K562 (cell line): ENCODE measurements at regions not wholly inside any gene's neighbourhood (a gene's known extent, or its start where the extent isn't known, plus 50 kb on each side); places are given as distances from the start of the nearest gene placed in this dataset.

Source experiments
- ATF7 ChIP-seq: fragments of 450-650 bp; IDR thresholded peaks from 2 replicates; pipeline ENCODE4 v1.7.1; 2014; ENCODE audit warnings: mild to moderate bottlenecking, moderate library complexity
- CBX2 ChIP-seq: fragments of 200-600 bp; sonication (generic); IDR thresholded peaks from one replicate; pipeline ENCODE4 v1.6.1; 2012; ENCODE audit warnings: mild to moderate bottlenecking, low read length, inconsistent platforms; ENCODE audit not compliant: insufficient read depth, poor library complexity, severe bottlenecking
- CXXC5 ChIP-seq: fragments of 250-450 bp; sonication (Bioruptor Pico); IDR thresholded peaks from 2 replicates; pipeline ENCODE4 v1.8.0; 2022; ENCODE audit warnings: inconsistent platforms, mild to moderate bottlenecking, moderate library complexity
- ELF4 ChIP-seq: fragments of 450-650 bp; formaldehyde crosslinking; IDR thresholded peaks from 2 replicates; pipeline ENCODE4 v1.4.0; 2022; ENCODE audit warnings: missing genetic modification characterization
- EWSR1 ChIP-seq: fragments of 450-650 bp; IDR thresholded peaks from 2 replicates; pipeline ENCODE4 v1.6.1; 2018; ENCODE audit warnings: borderline replicate concordance, mild to moderate bottlenecking, low read depth, moderate library complexity; ENCODE audit not compliant: partially characterized antibody
- GABPB1 ChIP-seq: sonication (generic); formaldehyde crosslinking; IDR thresholded peaks from 2 replicates; pipeline ENCODE4 v1.8.0; 2022; ENCODE audit warnings: mild to moderate bottlenecking, missing genetic modification reagents
- HOXB6 ChIP-seq: fragments of 250-450 bp; sonication (Bioruptor Pico); IDR thresholded peaks from 2 replicates; pipeline ENCODE4 v1.5.1; 2022; ENCODE audit warnings: mild to moderate bottlenecking, borderline replicate concordance
- JUNB ChIP-seq: fragments of 450-650 bp; formaldehyde crosslinking; conservative IDR thresholded peaks from 2 replicates; pipeline ENCODE4 v1.4.0; 2020; ENCODE audit warnings: mild to moderate bottlenecking
- KAT2B ChIP-seq: IDR thresholded peaks from one replicate; pipeline ENCODE4 v1.6.1; 2012; ENCODE audit warnings: low read depth, mild to moderate bottlenecking, control low read depth, inconsistent platforms, low read length, moderate library complexity
- MCM2 ChIP-seq: fragments of 450-650 bp; IDR thresholded peaks from 2 replicates; pipeline ENCODE4 v1.6.1; 2017; ENCODE audit warnings: low read depth, mild to moderate bottlenecking
- MYNN ChIP-seq, 2 experiments: sonication (generic); formaldehyde crosslinking in 1 of 2; IDR thresholded peaks; 2 replicates each; pipeline versions ENCODE4 v1.5.0 to v1.6.1; 2016 to 2020; ENCODE audit warnings: antibody characterized with exemption in 1 of 2, missing genetic modification reagents in 1 of 2
- NR4A1 ChIP-seq, 2 experiments: fragments of 250-450 bp in 1 of 2; fragments of 450-650 bp in 1 of 2; sonication (Bioruptor Pico) in 1 of 2; IDR thresholded peaks; 2 replicates each; pipeline versions ENCODE4 v1.4.0 to v1.6.1; 2016 to 2020; ENCODE audit warnings: mild to moderate bottlenecking in 2 of 2, missing compliant biosample characterization in 1 of 2, missing genetic modification characterization in 1 of 2, moderate library complexity in 1 of 2
- TRIM24 ChIP-seq, 2 experiments: fragments of 450-650 bp; IDR thresholded peaks; 2 replicates each; pipeline ENCODE4 v1.6.1; 2016
- ZBTB11 ChIP-seq, 3 experiments: fragments of 200-800 bp in 1 of 3; fragments of 250-450 bp in 1 of 3; fragments of 450-650 bp in 1 of 3; sonication (Bioruptor Pico) in 1 of 3; sonication (Bioruptor generic) in 1 of 3; formaldehyde crosslinking in 1 of 3; IDR thresholded peaks; 2 replicates each; pipeline versions ENCODE4 v1.6.1 to v1.8.0; 2016 to 2022; ENCODE audit warnings: mild to moderate bottlenecking in 2 of 3, missing genetic modification characterization in 2 of 3, missing compliant biosample characterization in 1 of 3, moderate library complexity in 1 of 3
- ZNF431 ChIP-seq: sonication (generic); formaldehyde crosslinking; IDR thresholded peaks from 2 replicates; pipeline ENCODE4 v1.8.0; 2022; ENCODE audit warnings: mild to moderate bottlenecking, missing genetic modification reagents
- TF ChIP-seq, protein P1 (sequence below): fragments of 450-650 bp; formaldehyde crosslinking; IDR thresholded peaks from 2 replicates; pipeline ENCODE4 v1.4.0; 2020; ENCODE audit warnings: mild to moderate bottlenecking, moderate library complexity
- TF ChIP-seq, protein P2 (sequence below): fragments of 450-650 bp; IDR thresholded peaks from 2 replicates; pipeline ENCODE4 v1.6.1; 2016; ENCODE audit warnings: missing biosample characterization, missing genetic modification characterization
- TF ChIP-seq, protein P3 (sequence below), 2 experiments: fragments of 450-650 bp in 1 of 2; IDR thresholded peaks; 2 replicates each; pipeline ENCODE4 v1.6.1; 2011 to 2017; ENCODE audit warnings: low read depth in 2 of 2, antibody characterized with exemption in 1 of 2, borderline replicate concordance in 1 of 2, low read length in 1 of 2, mild to moderate bottlenecking in 1 of 2, mixed read lengths in 1 of 2; ENCODE audit not compliant: control insufficient read depth in 1 of 2

GRCh38 chr7:106346678-106347217, 62.0 kb upstream of the NAMPT start (continued):
- no peak for TF ChIP-seq ZBTB11 (CRISPR knock-in tag; IDR thresholded peaks at IDR 0.05)
- TF ChIP-seq KAT2B: no peak
- no peak for TF ChIP-seq ELF4
- TF ChIP-seq, protein P1, sequence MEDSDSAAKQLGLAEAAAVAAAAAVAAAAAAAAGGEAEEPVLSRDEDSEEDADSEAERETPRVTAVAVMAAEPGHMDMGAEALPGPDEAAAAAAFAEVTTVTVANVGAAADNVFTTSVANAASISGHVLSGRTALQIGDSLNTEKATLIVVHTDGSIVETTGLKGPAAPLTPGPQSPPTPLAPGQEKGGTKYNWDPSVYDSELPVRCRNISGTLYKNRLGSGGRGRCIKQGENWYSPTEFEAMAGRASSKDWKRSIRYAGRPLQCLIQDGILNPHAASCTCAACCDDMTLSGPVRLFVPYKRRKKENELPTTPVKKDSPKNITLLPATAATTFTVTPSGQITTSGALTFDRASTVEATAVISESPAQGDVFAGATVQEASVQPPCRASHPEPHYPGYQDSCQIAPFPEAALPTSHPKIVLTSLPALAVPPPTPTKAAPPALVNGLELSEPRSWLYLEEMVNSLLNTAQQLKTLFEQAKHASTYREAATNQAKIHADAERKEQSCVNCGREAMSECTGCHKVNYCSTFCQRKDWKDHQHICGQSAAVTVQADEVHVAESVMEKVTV (CRISPR knock-in tag): no peak
- peak; percentile 88 for TF ChIP-seq ATF7
- peak; percentile 98 to 99 for TF ChIP-seq TRIM24 (IDR thresholded peaks at IDR 0.05)
- TF ChIP-seq MYNN (IDR thresholded peaks at IDR 0.05): no peak
- TF ChIP-seq MYNN (CRISPR knock-in tag; IDR thresholded peaks at IDR 0.05): no peak
- peak; percentile 87 for TF ChIP-seq GABPB1 (CRISPR knock-in tag)
- TF ChIP-seq EWSR1: no peak
- TF ChIP-seq, protein P2, sequence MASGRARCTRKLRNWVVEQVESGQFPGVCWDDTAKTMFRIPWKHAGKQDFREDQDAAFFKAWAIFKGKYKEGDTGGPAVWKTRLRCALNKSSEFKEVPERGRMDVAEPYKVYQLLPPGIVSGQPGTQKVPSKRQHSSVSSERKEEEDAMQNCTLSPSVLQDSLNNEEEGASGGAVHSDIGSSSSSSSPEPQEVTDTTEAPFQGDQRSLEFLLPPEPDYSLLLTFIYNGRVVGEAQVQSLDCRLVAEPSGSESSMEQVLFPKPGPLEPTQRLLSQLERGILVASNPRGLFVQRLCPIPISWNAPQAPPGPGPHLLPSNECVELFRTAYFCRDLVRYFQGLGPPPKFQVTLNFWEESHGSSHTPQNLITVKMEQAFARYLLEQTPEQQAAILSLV (tag): 0 out of 2 replicates have a peak, but pooled peaks have one; percentile 53
- no peak for TF ChIP-seq NR4A1 (CRISPR knock-in tag; IDR thresholded peaks at IDR 0.05)
- no peak for TF ChIP-seq NR4A1 (tag; IDR thresholded peaks at IDR 0.05)
- peak; percentile 73 for TF ChIP-seq JUNB (CRISPR knock-in tag)
- 0 out of 2 replicates have a peak, but pooled peaks have one; percentile 3 for TF ChIP-seq CXXC5 (CRISPR knock-in tag)
- TF ChIP-seq MCM2: no peak
- TF ChIP-seq HOXB6 (CRISPR knock-in tag): no peak
- TF ChIP-seq, protein P3, sequence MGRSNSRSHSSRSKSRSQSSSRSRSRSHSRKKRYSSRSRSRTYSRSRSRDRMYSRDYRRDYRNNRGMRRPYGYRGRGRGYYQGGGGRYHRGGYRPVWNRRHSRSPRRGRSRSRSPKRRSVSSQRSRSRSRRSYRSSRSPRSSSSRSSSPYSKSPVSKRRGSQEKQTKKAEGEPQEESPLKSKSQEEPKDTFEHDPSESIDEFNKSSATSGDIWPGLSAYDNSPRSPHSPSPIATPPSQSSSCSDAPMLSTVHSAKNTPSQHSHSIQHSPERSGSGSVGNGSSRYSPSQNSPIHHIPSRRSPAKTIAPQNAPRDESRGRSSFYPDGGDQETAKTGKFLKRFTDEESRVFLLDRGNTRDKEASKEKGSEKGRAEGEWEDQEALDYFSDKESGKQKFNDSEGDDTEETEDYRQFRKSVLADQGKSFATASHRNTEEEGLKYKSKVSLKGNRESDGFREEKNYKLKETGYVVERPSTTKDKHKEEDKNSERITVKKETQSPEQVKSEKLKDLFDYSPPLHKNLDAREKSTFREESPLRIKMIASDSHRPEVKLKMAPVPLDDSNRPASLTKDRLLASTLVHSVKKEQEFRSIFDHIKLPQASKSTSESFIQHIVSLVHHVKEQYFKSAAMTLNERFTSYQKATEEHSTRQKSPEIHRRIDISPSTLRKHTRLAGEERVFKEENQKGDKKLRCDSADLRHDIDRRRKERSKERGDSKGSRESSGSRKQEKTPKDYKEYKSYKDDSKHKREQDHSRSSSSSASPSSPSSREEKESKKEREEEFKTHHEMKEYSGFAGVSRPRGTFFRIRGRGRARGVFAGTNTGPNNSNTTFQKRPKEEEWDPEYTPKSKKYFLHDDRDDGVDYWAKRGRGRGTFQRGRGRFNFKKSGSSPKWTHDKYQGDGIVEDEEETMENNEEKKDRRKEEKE (IDR thresholded peaks at IDR 0.05; ENCODE audit: borderline replicate concordance in 1 of 2, control insufficient read depth in 1 of 2, low read depth in 2 of 2, low read length in 1 of 2): no peak
- 0 out of 2 replicates have a peak, but pooled peaks have one; percentile 55 for TF ChIP-seq ZNF431
- no peak for TF ChIP-seq CBX2
